ENCODE measurements at regions not wholly inside any gene's neighbourhood (a gene's known extent, or its start where the extent isn't known, plus 50 kb on each side); places are given as distances from the start of the nearest gene placed in this dataset.

DNA sequence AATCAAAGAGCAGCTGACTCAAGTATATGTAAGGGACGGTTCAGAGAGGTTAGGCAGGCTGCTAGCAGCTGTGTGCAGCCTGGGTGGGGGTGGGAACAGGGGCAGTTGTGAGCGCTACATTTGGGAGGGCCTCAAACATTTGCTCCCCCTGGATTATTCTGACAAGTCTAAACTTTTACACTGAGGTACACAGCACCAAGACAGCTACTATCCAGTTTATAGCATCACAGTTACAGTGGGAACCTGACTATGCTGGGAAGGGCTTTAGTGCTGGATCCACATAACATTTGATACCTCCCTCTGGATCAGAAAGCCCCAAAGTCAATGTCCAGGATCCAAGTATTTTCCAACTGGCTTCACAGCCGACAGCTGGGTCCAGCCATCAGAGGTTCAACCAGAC is 55.8 kb upstream of the GIMD1 start:
- no peak for DNase-seq

DNA sequence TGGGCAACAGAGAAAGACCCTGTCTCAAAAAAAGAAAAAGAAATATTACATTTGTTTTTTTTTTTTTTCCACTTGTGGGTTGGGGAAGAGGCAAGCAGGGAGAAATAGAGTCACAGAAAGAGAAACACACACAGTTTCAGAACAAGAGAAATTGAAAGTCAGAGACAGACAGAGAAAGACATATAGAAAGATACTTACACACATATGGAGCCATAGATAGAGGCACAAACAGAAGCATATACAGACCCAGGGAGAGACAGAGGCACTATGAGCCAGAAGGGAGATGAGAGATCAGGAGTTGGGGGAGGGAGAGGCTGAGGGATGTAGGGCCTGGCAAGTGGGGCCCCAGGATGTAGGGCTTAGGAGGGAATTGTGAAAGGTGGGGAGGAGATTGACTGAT is 55.2 kb upstream of the GIMD1 start:
- no peak for DNase-seq

DNA sequence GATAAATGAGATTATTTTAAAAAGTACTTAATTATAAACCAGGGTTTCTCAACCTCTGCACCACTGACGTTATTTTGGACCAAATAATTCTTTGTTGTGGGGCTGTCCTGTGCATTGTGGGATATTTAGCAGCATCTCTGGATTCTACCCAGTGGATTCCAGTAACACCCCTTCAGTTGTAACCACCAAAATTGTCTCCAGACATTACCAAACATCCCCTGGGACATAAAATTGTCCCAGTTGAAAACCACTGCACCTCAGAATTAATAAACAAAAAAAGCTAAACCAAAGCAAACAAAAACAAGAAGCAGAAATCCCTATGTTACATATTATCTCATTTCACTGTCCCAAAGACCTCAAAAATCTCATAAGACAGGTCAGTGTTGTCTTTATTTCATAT is 54.2 kb upstream of the GIMD1 start:
- DNase-seq = no peak

DNA sequence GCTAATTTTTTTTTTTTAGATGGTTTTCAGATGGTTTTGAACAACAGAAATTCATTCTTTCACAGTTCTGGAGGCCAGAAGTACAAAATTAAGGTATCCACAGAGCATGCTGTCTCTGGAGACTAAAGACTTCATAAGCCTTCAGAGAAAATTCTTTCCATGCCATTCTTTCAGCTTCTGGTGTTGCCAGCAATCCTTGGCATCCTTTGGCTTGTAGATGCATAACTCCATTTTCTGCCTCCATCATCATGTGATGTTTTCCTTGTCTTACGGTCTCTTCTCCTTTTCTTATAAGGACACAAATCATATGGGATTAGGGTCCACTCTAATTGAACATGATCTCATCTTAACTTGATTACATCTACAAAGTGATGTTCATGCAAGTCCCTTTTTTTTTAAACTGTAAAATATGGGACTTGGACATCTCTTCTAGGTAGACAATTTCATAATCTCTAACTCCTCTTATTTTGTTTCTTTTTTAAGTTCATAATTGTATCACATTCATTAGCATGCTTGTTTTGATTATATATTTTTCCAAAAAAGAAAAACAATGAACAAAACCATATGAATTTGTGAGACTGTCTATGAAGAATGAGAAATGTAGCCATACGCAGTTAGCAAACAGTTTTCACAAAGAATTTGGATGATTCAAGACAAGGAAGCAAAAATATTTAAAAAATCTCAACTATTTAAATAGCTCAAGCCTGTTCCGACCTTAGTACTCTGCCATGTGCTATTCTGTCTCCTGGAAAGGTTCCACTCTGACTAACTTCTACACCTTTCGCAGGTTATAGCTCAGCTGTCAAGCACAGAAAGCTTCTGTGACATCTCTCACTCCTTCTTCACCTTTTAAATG is 53.1 kb upstream of the GIMD1 start:
- no peak for DNase-seq

DNA sequence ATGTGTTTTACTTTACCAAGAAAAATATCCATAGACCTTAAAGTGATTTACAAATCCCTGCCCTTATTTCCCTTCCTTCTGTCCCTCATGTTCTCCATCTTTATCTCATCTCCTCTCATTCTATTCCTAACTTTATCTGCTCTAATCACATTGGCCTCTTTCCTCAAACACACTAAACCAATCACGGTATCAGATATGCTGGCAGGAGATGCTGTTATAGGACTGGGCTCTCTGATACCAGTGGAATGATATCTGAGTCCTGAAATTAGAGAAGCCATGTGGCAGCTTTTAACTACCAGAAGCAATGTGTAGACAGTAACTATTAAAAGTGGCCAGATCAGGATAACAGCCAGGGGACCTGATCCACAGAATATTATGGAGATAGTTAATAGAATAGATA is 49.9 kb upstream of the GIMD1 start:
- DNase-seq = no peak
